ENCODE measurements at regions not wholly inside any gene's neighbourhood (a gene's known extent, or its start where the extent isn't known, plus 50 kb on each side); places are given as distances from the start of the nearest gene placed in this dataset.

DNA sequence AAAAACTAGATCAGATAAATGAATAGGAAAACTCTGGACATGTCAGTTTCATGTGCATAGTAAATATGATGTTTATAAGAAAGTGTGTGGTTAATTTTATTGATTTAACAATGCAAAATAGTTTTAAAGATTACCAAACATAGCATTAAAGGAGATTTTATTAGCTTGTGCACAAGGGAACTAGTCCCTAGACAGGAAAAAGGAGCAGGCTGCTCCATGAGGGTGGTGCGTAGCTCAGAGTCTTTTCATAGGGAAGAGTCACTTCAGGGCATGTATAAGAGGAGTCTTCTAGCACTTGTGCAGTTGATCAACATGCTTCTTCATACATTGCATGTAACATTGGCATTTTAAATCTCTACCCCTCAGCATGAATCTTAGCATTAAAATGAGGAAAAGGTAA lies 835.8 kb downstream of the GRIK2 start:
- no peak overlapping the region for H3T11ph ChIP-seq (ENCODE audit: low read length)
- no peak overlapping the region for H2BK20ac ChIP-seq (ENCODE audit: low read depth, low read length, poor library complexity, severe bottlenecking)
- no peaks in the 10 kb centered on the region for H3K9me3 Mint-ChIP-seq
- no peak overlapping the region for H3K27ac ChIP-seq (ENCODE audit: insufficient read length, low read depth, low read length)
- no peaks in the 10 kb centered on the region for H3K79me2 ChIP-seq (ENCODE audit: insufficient read depth, low read length)
- H4K5ac ChIP-seq (ENCODE audit: insufficient read length, low read depth, low read length): no peak overlapping the region
- TF ChIP-seq, protein P1, sequence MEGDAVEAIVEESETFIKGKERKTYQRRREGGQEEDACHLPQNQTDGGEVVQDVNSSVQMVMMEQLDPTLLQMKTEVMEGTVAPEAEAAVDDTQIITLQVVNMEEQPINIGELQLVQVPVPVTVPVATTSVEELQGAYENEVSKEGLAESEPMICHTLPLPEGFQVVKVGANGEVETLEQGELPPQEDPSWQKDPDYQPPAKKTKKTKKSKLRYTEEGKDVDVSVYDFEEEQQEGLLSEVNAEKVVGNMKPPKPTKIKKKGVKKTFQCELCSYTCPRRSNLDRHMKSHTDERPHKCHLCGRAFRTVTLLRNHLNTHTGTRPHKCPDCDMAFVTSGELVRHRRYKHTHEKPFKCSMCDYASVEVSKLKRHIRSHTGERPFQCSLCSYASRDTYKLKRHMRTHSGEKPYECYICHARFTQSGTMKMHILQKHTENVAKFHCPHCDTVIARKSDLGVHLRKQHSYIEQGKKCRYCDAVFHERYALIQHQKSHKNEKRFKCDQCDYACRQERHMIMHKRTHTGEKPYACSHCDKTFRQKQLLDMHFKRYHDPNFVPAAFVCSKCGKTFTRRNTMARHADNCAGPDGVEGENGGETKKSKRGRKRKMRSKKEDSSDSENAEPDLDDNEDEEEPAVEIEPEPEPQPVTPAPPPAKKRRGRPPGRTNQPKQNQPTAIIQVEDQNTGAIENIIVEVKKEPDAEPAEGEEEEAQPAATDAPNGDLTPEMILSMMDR (conservative IDR thresholded peaks at IDR 0.05): no peak
- no peak overlapping the region for H2BK5ac ChIP-seq (ENCODE audit: insufficient read length, low read length)
- no peak overlapping the region for H2BK12ac ChIP-seq (ENCODE audit: insufficient read length, low read depth, low read length)
- no peaks in the 10 kb centered on the region for H3K36me3 Mint-ChIP-seq (ENCODE audit: insufficient read depth in 1 of 3, low read depth in 3 of 3)
- H3K14ac ChIP-seq (ENCODE audit: insufficient read depth, low read length): no peak overlapping the region
- H3K4me2 ChIP-seq (ENCODE audit: insufficient read depth, insufficient read length, low read length): no peak overlapping the region
- H3K4me1 ChIP-seq (ENCODE audit: insufficient read depth, low read length): no peaks in the 10 kb centered on the region; the same call in 1 of the 2 replicates
- H3K23ac ChIP-seq (ENCODE audit: insufficient read length, low read depth, low read length): no peak overlapping the region
- no peaks in the 10 kb centered on the region for H3K23me2 ChIP-seq (ENCODE audit: insufficient read length, low read depth, low read length, poor library complexity, severe bottlenecking)
- no peak overlapping the region for H3K56ac ChIP-seq (ENCODE audit: insufficient read length, low read depth, low read length)
- H3K4ac ChIP-seq (ENCODE audit: low read depth, low read length): no peak overlapping the region
- H3K4me3 Mint-ChIP-seq: no peak overlapping the region
- H3K79me1 ChIP-seq (ENCODE audit: insufficient read depth, low read depth, low read length, poor library complexity, severe bottlenecking): no peaks in the 10 kb centered on the region
- no peak overlapping the region for H4K8ac ChIP-seq (replicated peaks; ENCODE audit: insufficient read length, low read depth, low read length)
- no peaks in the 10 kb centered on the region for H4K20me1 ChIP-seq (ENCODE audit: control insufficient read depth, insufficient read depth, insufficient read length)
- no CpG with 5 or more reads among the region's 1 CpG for WGBS (ENCODE audit: extremely low coverage, insufficient read length, low lambda C conversion rate)
- H3K4me1 Mint-ChIP-seq: peaks cover 12 to 13% of the 10 kb centered on the region in 2 experiments
- H4K91ac ChIP-seq (ENCODE audit: insufficient read length, low read depth, low read length): no peak overlapping the region
- H3K27me3 Mint-ChIP-seq (ENCODE audit: low read depth): no peaks in the 10 kb centered on the region
- no peak overlapping the region for H2AK5ac ChIP-seq (ENCODE audit: insufficient read length, low read length)
- no peaks in the 10 kb centered on the region for H3K9me3 ChIP-seq (ENCODE audit: control insufficient read depth, low read depth, low read length)
- H3K9ac ChIP-seq (ENCODE audit: extremely low read depth, insufficient read length, low read length): no peak overlapping the region
- no peak overlapping the region for H3K18ac ChIP-seq (ENCODE audit: insufficient read length, low read depth, low read length)
- H2BK120ac ChIP-seq (ENCODE audit: low read depth, low read length, poor library complexity, severe bottlenecking): no peak overlapping the region
- H3K27me3 ChIP-seq (ENCODE audit: insufficient read depth, low read length): no peaks in the 10 kb centered on the region
- H2BK15ac ChIP-seq (ENCODE audit: low read depth, low read length): no peak overlapping the region
- no peak for DNase-seq
- H2AFZ ChIP-seq (ENCODE audit: low read length): no peak overlapping the region
- H3K27ac Mint-ChIP-seq: no peak overlapping the region; a peak in 1 of 7 replicates
